Osteocyte (in vitro differentiated cells): ENCODE measurements at regions not wholly inside any gene's neighbourhood (a gene's known extent, or its start where the extent isn't known, plus 50 kb on each side); places are given as distances from the start of the nearest gene placed in this dataset.
A peak's percentile ranks its signal among the peaks of the same experiment; 100 is the strongest.

Experiments used
- DNase-seq: peaks from one replicate; pipeline ENCODE4 v3.0.0; 2021; ENCODE audit warnings: mixed read lengths; ENCODE audit not compliant: unreplicated experiment; ENCODE audit errors: extremely low spot score
- H3K27ac Mint-ChIP-seq: one replicate; pipeline ENCODE4 v1.8.0; 2021; ENCODE audit warnings: mild to moderate bottlenecking, mixed read lengths; ENCODE audit not compliant: unreplicated experiment
- H3K27me3 Mint-ChIP-seq: one replicate; pipeline ENCODE4 v1.8.0; 2021; ENCODE audit warnings: mixed read lengths; ENCODE audit not compliant: unreplicated experiment
- H3K36me3 Mint-ChIP-seq: one replicate; pipeline ENCODE4 v1.8.0; 2021; ENCODE audit warnings: mixed read lengths; ENCODE audit not compliant: unreplicated experiment
- H3K4me1 Mint-ChIP-seq: one replicate; pipeline ENCODE4 v1.8.0; 2021; ENCODE audit warnings: mixed read lengths; ENCODE audit not compliant: unreplicated experiment
- H3K4me3 Mint-ChIP-seq: one replicate; pipeline ENCODE4 v1.8.0; 2021; ENCODE audit warnings: mild to moderate bottlenecking, moderate library complexity, mixed read lengths; ENCODE audit not compliant: unreplicated experiment
- H3K9me3 Mint-ChIP-seq: one replicate; pipeline ENCODE4 v1.8.0; 2021; ENCODE audit warnings: mixed read lengths; ENCODE audit not compliant: unreplicated experiment
- CTCF ChIP-seq: fragments of 200-600 bp; sonication (generic); IDR thresholded peaks from 2 replicates; pipeline ENCODE4 v1.5.0; 2021; ENCODE audit warnings: antibody characterized with exemption, mild to moderate bottlenecking, moderate library complexity

- DNase-seq, result no peak
- no peak for TF ChIP-seq CTCF
- peaks cover 22% of the 10 kb centered on the region for H3K9me3 Mint-ChIP-seq
- no peak overlapping the region for H3K4me3 Mint-ChIP-seq
- H3K36me3 Mint-ChIP-seq, result peaks cover 14% of the 10 kb centered on the region
- H3K27ac Mint-ChIP-seq, result peak overlapping the region; percentile 88
- H3K27me3 Mint-ChIP-seq, result no peaks in the 10 kb centered on the region
- peaks cover 70% of the 10 kb centered on the region for H3K4me1 Mint-ChIP-seq
These were observed 1202.0 kb downstream of the EFNB2 start for GRCh38 chr13:105333416-105333815.

GRCh38 chr13:105329359-105329758, 1206.1 kb downstream of the EFNB2 start:
- no peaks in the 10 kb centered on the region for H3K27me3 Mint-ChIP-seq
- H3K36me3 Mint-ChIP-seq, result peaks cover 8% of the 10 kb centered on the region
- DNase-seq, result no peak
- H3K4me1 Mint-ChIP-seq, result peaks cover 41% of the 10 kb centered on the region
- no peak overlapping the region for H3K27ac Mint-ChIP-seq
- H3K4me3 Mint-ChIP-seq, result no peak overlapping the region
- peaks cover 10% of the 10 kb centered on the region for H3K9me3 Mint-ChIP-seq
- TF ChIP-seq CTCF, result no peak

GRCh38 chr13:105328212-105328611, 1207.2 kb downstream of the EFNB2 start:
- H3K4me3 Mint-ChIP-seq, result no peak overlapping the region

GRCh38 chr13:105327581-105328126, 1207.8 kb downstream of the EFNB2 start:
- H3K9me3 Mint-ChIP-seq, result peaks cover 10% of the 10 kb centered on the region
- no peaks in the 10 kb centered on the region for H3K27me3 Mint-ChIP-seq
- no peak overlapping the region for H3K4me3 Mint-ChIP-seq
- TF ChIP-seq CTCF, result no peak
- H3K36me3 Mint-ChIP-seq, result peaks cover 8% of the 10 kb centered on the region
- peaks cover 24% of the 10 kb centered on the region for H3K4me1 Mint-ChIP-seq
- no peak overlapping the region for H3K27ac Mint-ChIP-seq
- DNase-seq, result no peak

More at GRCh38 chr13:105328212-105328611, 1207.2 kb downstream of the EFNB2 start:
- Mint-ChIP-seq H3K27ac (no peak overlapping the region), H3K36me3 (peaks cover 8% of the 10 kb centered on the region), H3K27me3 (no peaks in the 10 kb centered on the region), H3K9me3 (peaks cover 10% of the 10 kb centered on the region), H3K4me1 (peaks cover 29% of the 10 kb centered on the region)
- no peak for DNase-seq
- no peak for TF ChIP-seq CTCF

GRCh38 chr13:105319875-105320274, 1215.6 kb downstream of the EFNB2 start:
- Mint-ChIP-seq H3K36me3 (no peaks in the 10 kb centered on the region), H3K4me1 (no peaks in the 10 kb centered on the region)

More at GRCh38 chr13:105319875-105320274, 1215.6 kb downstream of the EFNB2 start:
- Mint-ChIP-seq H3K4me3 (no peak overlapping the region), H3K27ac (no peak overlapping the region), H3K27me3 (no peaks in the 10 kb centered on the region), H3K9me3 (peaks cover 4% of the 10 kb centered on the region)
- no peak for DNase-seq
- no peak for TF ChIP-seq CTCF
